Fibroblast of lung (primary cell): ENCODE measurements at regions not wholly inside any gene's neighbourhood (a gene's known extent, or its start where the extent isn't known, plus 50 kb on each side); places are given as distances from the start of the nearest gene placed in this dataset.

Source experiments
- DNase-seq, 2 donors: peaks; one replicate each; pipeline versions ENCODE4 v3.0.0 to v3.0.0-alpha.2; 2010; ENCODE audit warnings: low read depth in 2 of 2
- H2AFZ ChIP-seq: 2 replicates; pipeline ENCODE4 v1.5.1; 2012; ENCODE audit warnings: low read length, control low read depth, inconsistent platforms
- H3K27ac ChIP-seq: 2 replicates; pipeline ENCODE4 v1.5.1; 2011; ENCODE audit warnings: low read length, control low read depth; ENCODE audit not compliant: insufficient read depth
- H3K27me3 ChIP-seq: 2 replicates; pipeline ENCODE4 v1.5.1; 2011; ENCODE audit warnings: mild to moderate bottlenecking, low read length; ENCODE audit not compliant: control insufficient read depth, insufficient read depth
- H3K36me3 ChIP-seq: 2 replicates; pipeline ENCODE4 v1.5.1; 2011; ENCODE audit warnings: low read length; ENCODE audit not compliant: control insufficient read depth, insufficient read depth
- H3K4me1 ChIP-seq: 2 replicates; pipeline ENCODE4 v1.5.1; 2011; ENCODE audit warnings: low read length; ENCODE audit not compliant: control insufficient read depth, insufficient read depth; ENCODE audit errors: extremely low read depth
- H3K4me2 ChIP-seq: 2 replicates; pipeline ENCODE4 v1.5.1; 2011; ENCODE audit warnings: low read length, control low read depth; ENCODE audit not compliant: insufficient read depth; ENCODE audit errors: extremely low read depth
- H3K4me3 ChIP-seq, 4 experiments: fragments of 200-600 bp in 1 of 4; sonication (generic) in 1 of 4; replicated peaks in 1 of 4; 2 replicates each; pipeline ENCODE4 v1.5.1; 2011 to 2016; ENCODE audit warnings: low read length in 4 of 4, low read depth in 3 of 4, mild to moderate bottlenecking in 3 of 4, control low read depth in 2 of 4, inconsistent platforms in 1 of 4, mixed read lengths in 1 of 4; ENCODE audit not compliant: insufficient read depth in 1 of 4; ENCODE audit errors: control extremely low read depth in 1 of 4
- H3K79me2 ChIP-seq: 2 replicates; pipeline ENCODE4 v1.5.1; 2012; ENCODE audit warnings: mild to moderate bottlenecking, low read length, inconsistent platforms; ENCODE audit not compliant: control insufficient read depth, insufficient read depth
- H3K9ac ChIP-seq: 2 replicates; pipeline ENCODE4 v1.5.1; 2011; ENCODE audit warnings: mild to moderate bottlenecking, low read length, control low read depth; ENCODE audit not compliant: insufficient read depth
- H3K9me3 ChIP-seq: 2 replicates; pipeline ENCODE4 v1.5.1; 2012; ENCODE audit warnings: low read depth, low read length; ENCODE audit not compliant: control insufficient read depth, insufficient read depth
- H4K20me1 ChIP-seq: 2 replicates; pipeline ENCODE4 v1.5.1; 2011; ENCODE audit warnings: low read length; ENCODE audit not compliant: control insufficient read depth, insufficient read depth; ENCODE audit errors: extremely low read depth
- CTCF ChIP-seq, 2 donors: IDR thresholded peaks in 1 of 2; conservative IDR thresholded peaks in 1 of 2; 1 replicate in 1 of 2; 2 replicates in 1 of 2; pipeline ENCODE4 v1.5.1; 2011 to 2012; ENCODE audit warnings: low read length in 2 of 2, control low read depth in 1 of 2, inconsistent platforms in 1 of 2, low read depth in 1 of 2, mild to moderate bottlenecking in 1 of 2
- EZH2 ChIP-seq: IDR thresholded peaks from 2 replicates; pipeline ENCODE4 v1.5.1; 2012; ENCODE audit warnings: low read length, control low read depth, mild to moderate bottlenecking; ENCODE audit errors: missing control alignments

DNA sequence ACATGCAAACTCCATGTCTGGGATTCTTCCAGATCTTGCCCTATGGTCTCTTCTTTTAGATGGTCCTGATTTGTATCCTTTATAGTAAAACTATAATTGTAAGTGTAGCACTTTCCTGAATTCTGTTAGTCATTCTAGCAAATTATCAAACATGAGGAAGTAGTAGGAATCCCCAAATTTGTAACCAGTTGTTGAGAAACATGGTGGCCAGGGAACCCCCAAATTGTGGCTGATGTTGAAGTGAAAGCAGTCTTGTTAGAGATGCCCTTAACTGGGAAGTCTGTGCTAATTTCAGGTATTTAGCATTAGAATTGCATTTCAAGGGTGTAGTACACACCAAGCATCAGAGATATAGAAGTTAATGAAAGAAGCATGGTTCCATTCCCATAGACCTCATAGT lies 180.4 kb upstream of the STT3B start:
- H4K20me1 ChIP-seq = no peaks in the 10 kb centered on the region
- TF ChIP-seq EZH2 (no peak), CTCF (conservative IDR thresholded peaks at IDR 0.05 in 1 of 2, IDR thresholded peaks at IDR 0.05 in 1 of 2; ENCODE audit: low read depth in 1 of 2, low read length in 2 of 2) (no peak)
- no peak overlapping the region for H3K4me2 ChIP-seq
- DNase-seq = no peak
- H3K79me2 ChIP-seq = no peaks in the 10 kb centered on the region
- H3K27me3 ChIP-seq = no peaks in the 10 kb centered on the region
- no peak overlapping the region for H3K4me3 ChIP-seq
- H3K9ac ChIP-seq = no peak overlapping the region
- H2AFZ ChIP-seq = no peak overlapping the region
- no peaks in the 10 kb centered on the region for H3K4me1 ChIP-seq
- no peaks in the 10 kb centered on the region for H3K36me3 ChIP-seq
- no peak overlapping the region for H3K27ac ChIP-seq
- H3K9me3 ChIP-seq = no peaks in the 10 kb centered on the region

DNA sequence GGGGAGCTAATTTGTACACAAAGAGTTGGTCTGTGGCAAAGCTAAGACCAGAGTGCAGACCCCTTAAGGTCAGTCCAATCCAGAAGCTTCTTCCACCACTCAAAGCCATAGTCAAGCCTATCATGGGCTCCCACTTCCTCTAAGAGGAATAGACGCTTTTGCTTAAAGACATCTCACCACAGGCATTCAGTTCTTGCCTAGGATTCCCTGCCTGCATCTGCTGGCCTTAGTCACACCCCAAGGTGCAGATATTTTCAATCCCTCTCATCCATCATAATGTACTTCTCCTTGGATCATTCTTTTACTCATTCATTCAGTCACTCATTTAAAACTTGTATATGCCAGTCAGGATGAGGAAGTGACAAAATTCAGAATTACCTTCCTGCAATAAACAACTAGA lies 179.6 kb upstream of the STT3B start:
- no peaks in the 10 kb centered on the region for H3K27me3 ChIP-seq
- H3K79me2 ChIP-seq = no peaks in the 10 kb centered on the region
- no peak overlapping the region for H3K4me2 ChIP-seq
- DNase-seq = peak in 1 of 2 donors; percentile 51
- no peaks in the 10 kb centered on the region for H4K20me1 ChIP-seq
- TF ChIP-seq CTCF (conservative IDR thresholded peaks at IDR 0.05 in 1 of 2, IDR thresholded peaks at IDR 0.05 in 1 of 2; ENCODE audit: low read depth in 1 of 2, low read length in 2 of 2) (no peak), EZH2 (no peak)
- no peaks in the 10 kb centered on the region for H3K4me1 ChIP-seq
- H3K9me3 ChIP-seq = no peaks in the 10 kb centered on the region
- H2AFZ ChIP-seq = no peak overlapping the region
- no peak overlapping the region for H3K4me3 ChIP-seq
- H3K36me3 ChIP-seq = no peaks in the 10 kb centered on the region
- H3K9ac ChIP-seq = no peak overlapping the region
- H3K27ac ChIP-seq = no peak overlapping the region

GRCh38 chr3:31354373-31354772 lies 178.4 kb upstream of the STT3B start:
- H3K79me2 ChIP-seq = no peaks in the 10 kb centered on the region
- no peak overlapping the region for H3K4me2 ChIP-seq
- no peaks in the 10 kb centered on the region for H3K27me3 ChIP-seq
- no peak overlapping the region for H3K4me3 ChIP-seq
- no peak overlapping the region for H3K9ac ChIP-seq
- H3K36me3 ChIP-seq = no peaks in the 10 kb centered on the region
- no peak for DNase-seq
- no peaks in the 10 kb centered on the region for H3K4me1 ChIP-seq
- no peaks in the 10 kb centered on the region for H4K20me1 ChIP-seq
- H3K9me3 ChIP-seq = no peaks in the 10 kb centered on the region
- no peak for TF ChIP-seq EZH2
- TF ChIP-seq CTCF (conservative IDR thresholded peaks at IDR 0.05 in 1 of 2, IDR thresholded peaks at IDR 0.05 in 1 of 2; ENCODE audit: low read depth in 1 of 2, low read length in 2 of 2) = no peak
- no peak overlapping the region for H3K27ac ChIP-seq
- no peak overlapping the region for H2AFZ ChIP-seq
